AG04450 (cell line): ENCODE measurements at regions not wholly inside any gene's neighbourhood (a gene's known extent, or its start where the extent isn't known, plus 50 kb on each side); places are given as distances from the start of the nearest gene placed in this dataset.
"Not testable (repeated sequence)": the region's sequence is repeated elsewhere in the genome, so short reads cannot be mapped to it uniquely, and the experiment has no call there.

Experiments
- CTCF ChIA-PET: fragments of 300-600, 350-600 bp; formaldehyde crosslinking; extraction: SDS; loops from one replicate; lab custom pipeline; 2022; ENCODE audit warnings: antibody characterized with exemption, inconsistent platforms; lab: Charles Lee
- POLR2A ChIA-PET: fragments of 350-600 bp; formaldehyde crosslinking; extraction: SDS; loops from one replicate; lab custom pipeline; 2021; ENCODE audit warnings: antibody characterized with exemption, inconsistent platforms; lab: Yijun Ruan, JAX
- DNase-seq: peaks from one replicate; pipeline ENCODE4 v3.0.0-alpha.2; 2011; ENCODE audit warnings: low read depth, low spot score
- H3K27ac ChIP-seq: one replicate; pipeline ENCODE4 v1.5.1; 2012; ENCODE audit warnings: low read depth, low read length, control low read depth
- H3K27me3 ChIP-seq: one replicate; pipeline ENCODE4 v1.6.0; 2012; ENCODE audit warnings: low read length; ENCODE audit not compliant: control insufficient read depth, insufficient read depth
- H3K4me3 ChIP-seq: 2 replicates; pipeline ENCODE4 v1.5.1; 2011; ENCODE audit warnings: mild to moderate bottlenecking, low read depth, low read length, control low read depth
- H3K9me3 ChIP-seq: 2 replicates; pipeline ENCODE4 v1.5.1; 2012; ENCODE audit warnings: low read length; ENCODE audit not compliant: control insufficient read depth, insufficient read depth
- CTCF ChIP-seq: IDR thresholded peaks from 2 replicates; pipeline ENCODE4 v1.5.1; 2011; ENCODE audit warnings: low read depth, low read length, control low read depth, inconsistent platforms

GRCh38 chr4:94135701-94136100, 72.0 kb upstream of the SMARCAD1 start:
- Histone ChIP-seq H3K27me3 (no peaks in the 10 kb centered on the region), H3K9me3 (no peaks in the 10 kb centered on the region), H3K27ac (no peak overlapping the region), H3K4me3 (no peak overlapping the region)
- ChIA-PET CTCF (no interaction called here), POLR2A (no interaction called here)
- no peak for TF ChIP-seq CTCF
- DNase-seq: no peak

GRCh38 chr4:94139931-94140612, 67.6 kb upstream of the SMARCAD1 start:
- no peak for DNase-seq
- H3K4me3 ChIP-seq: no peak overlapping the region
- CTCF ChIA-PET: no interaction called here
- no peak overlapping the region for H3K27ac ChIP-seq
- no peaks in the 10 kb centered on the region for H3K27me3 ChIP-seq
- no peaks in the 10 kb centered on the region for H3K9me3 ChIP-seq
- POLR2A ChIA-PET: interaction anchor here (0.6 kb wide), 1 partner anchor 43 kb away, joined by 5 read pairs; no protein-coding TSS in a partner anchor
- no peak for TF ChIP-seq CTCF

- H3K27ac ChIP-seq: no peak overlapping the region
- DNase-seq: no peak
- no peaks in the 10 kb centered on the region for H3K27me3 ChIP-seq
- POLR2A ChIA-PET: no interaction called here
- H3K4me3 ChIP-seq: no peak overlapping the region
- CTCF ChIA-PET: no interaction called here
- no peak for TF ChIP-seq CTCF
- H3K9me3 ChIP-seq: no peaks in the 10 kb centered on the region
Observed at GRCh38 chr4:94141001-94141400, 66.7 kb upstream of the SMARCAD1 start.

GRCh38 chr4:94148052-94148451, 59.6 kb upstream of the SMARCAD1 start:
- H3K4me3 ChIP-seq, POLR2A ChIA-PET, H3K27me3 ChIP-seq, H3K27ac ChIP-seq, H3K9me3 ChIP-seq, CTCF ChIA-PET, DNase-seq: not testable (repeated sequence)

GRCh38 chr4:94152466-94152865, 55.2 kb upstream of the SMARCAD1 start:
- ChIA-PET CTCF (no interaction called here), POLR2A (no interaction called here)
- Histone ChIP-seq H3K27ac (no peak overlapping the region), H3K9me3 (no peaks in the 10 kb centered on the region), H3K4me3 (no peak overlapping the region), H3K27me3 (no peaks in the 10 kb centered on the region)
- DNase-seq: no peak
- no peak for TF ChIP-seq CTCF

- CTCF ChIA-PET, DNase-seq, H3K4me3 ChIP-seq, POLR2A ChIA-PET, H3K27me3 ChIP-seq, H3K9me3 ChIP-seq, H3K27ac ChIP-seq: not testable (repeated sequence)
Observed at GRCh38 chr4:94155404-94155803, 52.3 kb upstream of the SMARCAD1 start.
